C1 segment of cervical spinal cord (tissue), 14 donors: ENCODE measurements at regions not wholly inside any gene's neighbourhood (a gene's known extent, or its start where the extent isn't known, plus 50 kb on each side); places are given as distances from the start of the nearest gene placed in this dataset.

Experiments used
- DNase-seq, 14 donors: peaks; one replicate each; lab custom pipeline; 2025; lab: John Stamatoyannopoulos, UW

DNA sequence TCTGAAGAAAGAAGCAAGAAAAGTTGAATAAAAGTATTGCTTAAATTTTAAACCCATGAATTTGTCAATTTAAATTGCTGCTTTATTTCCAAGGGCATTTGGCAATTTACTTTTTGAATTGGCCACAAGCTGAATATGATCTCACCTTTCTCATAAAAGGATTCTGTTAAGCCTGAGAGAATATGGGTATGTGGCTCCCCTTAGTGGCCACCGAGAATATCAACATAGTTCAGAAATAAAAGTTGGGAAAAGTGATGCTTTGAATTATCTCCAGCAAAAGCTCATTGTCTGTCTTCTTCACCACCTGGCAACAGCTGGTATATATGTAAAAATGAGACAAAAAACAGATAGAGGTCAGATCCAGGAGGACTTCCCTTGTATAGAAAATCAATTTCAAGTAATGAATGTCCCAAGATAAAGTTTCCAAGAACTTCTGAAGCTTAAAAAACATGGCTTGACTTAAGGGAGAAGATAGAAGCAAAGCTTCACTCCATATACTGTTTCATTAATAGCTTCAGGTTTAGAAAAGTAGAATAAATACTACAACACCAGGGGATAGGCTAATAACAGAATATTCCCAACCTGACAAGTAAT is 290.7 kb upstream of the FAM241A start:
- peak in 1 of 14 donors; percentile 18 for DNase-seq

DNA sequence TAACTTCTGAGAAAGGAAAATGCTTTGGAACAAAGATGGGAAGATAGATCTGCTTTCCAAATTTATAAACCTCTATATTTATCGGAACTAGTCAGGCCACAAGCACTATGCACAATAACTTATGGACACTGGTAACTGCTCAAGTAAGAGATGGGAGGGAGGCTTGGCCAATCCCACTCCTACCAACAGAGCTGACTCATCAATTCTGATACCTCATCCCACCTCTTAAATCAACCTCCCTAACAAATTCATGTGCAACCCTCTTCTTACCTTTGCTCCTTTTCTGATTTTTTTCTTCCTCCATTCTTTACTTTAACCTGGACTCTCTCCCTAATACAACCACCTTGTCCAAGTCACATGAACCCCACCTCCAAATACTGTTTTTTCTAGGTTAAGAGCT is 289.9 kb upstream of the FAM241A start:
- DNase-seq = no peak

DNA sequence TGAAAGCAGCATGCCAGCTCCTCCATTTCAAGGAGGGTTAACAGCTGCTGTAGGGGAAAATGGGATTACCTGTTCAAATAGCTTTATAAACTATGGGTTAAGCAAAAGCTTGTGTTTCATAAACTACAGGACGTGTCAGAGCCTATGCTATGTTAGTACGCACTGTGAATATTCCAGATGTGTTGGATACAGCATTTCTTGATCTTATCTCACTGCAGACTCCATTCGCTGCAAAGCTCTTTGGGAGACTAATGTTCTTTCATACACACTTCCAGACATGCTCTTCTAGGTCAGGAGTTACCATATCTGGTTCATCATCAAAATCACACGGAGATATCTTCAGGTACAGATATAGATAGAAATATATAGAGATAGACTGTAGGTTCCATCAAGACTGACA is 281.2 kb upstream of the FAM241A start:
- no peak for DNase-seq

GRCh38 chr4:111869339-111869738 is 275.9 kb upstream of the FAM241A start:
- no peak for DNase-seq

DNA sequence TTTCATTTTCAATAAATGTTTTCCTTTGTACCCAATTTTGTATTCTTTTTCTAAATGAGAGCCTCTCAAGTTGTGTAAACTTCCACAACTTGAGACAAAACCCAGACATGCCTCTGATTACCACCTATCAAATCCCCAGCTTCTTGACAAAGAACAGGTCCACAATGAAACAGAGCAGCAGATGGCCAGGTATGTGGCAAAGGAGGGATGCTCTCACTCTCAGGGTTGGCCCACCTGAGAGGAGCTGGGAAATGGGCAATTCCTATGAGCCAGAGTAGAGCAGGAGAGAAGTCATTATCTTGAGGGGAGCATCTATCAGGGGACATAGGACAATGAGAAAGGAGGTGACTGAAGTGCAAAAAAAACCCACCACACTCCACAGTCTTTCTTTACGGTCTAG is 273.5 kb upstream of the FAM241A start:
- no peak for DNase-seq

DNA sequence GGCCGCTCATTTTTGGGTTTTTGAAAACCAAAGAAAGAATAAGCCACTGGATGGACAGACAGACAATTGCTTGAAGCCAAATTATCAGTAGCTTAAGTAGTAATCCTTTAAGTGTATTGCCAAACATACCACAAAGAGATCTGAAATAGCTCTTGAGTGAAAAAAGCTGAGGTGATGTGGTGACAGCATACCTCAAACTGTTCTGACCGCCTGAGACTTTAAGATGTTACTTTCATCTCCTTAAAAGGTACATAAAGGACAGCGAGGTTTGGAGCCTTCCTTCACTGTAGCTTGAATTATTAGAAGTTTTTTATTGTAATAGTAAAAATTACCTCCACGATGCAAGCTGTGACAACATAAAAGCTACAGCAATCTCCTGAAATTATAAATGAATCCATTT is 271.5 kb upstream of the FAM241A start:
- no peak for DNase-seq

DNA sequence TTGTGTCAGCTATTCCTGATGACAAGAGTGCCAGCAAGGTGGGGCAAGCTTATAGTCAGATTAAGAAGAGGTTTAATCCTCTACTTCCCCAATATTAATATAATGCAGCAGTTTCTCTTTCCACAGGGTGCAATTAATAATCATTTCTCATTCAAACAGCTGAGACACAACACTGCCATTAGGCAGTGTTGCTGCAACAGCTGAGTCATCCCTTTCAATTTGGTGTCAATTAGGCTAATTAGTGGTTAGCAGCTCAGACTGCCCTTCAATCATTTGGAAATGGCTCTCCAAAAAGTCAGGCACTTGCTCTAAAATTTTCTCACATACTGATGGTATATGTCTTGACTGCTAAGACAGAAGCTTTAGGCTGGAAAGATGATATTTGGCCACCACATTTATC is 265.7 kb upstream of the FAM241A start:
- DNase-seq = no peak

GRCh38 chr4:111880116-111880515 is 265.1 kb upstream of the FAM241A start:
- DNase-seq = no peak

DNA sequence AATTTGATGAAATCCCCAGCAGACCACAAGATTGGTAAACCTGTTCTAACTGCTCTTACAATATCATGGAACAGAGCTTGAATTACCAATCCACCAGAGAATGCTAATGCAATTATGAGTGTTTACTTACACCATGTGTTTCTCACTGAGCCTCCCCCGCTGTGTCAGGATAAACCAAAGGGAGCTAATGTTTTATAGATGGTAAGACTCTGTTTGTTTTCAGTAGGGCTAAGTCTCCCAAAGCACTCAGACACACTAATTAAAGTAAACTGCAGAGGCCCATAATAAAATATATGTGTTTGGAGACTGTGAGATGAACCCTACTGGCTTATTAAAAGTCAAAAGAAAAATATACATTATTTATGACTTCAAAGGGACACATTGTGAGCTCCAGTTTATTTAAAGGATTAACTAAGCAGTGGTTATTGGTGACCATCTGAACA is 261.7 kb upstream of the FAM241A start:
- no peak for DNase-seq

GRCh38 chr4:111890412-111890811 is 254.8 kb upstream of the FAM241A start:
- DNase-seq = no peak

DNA sequence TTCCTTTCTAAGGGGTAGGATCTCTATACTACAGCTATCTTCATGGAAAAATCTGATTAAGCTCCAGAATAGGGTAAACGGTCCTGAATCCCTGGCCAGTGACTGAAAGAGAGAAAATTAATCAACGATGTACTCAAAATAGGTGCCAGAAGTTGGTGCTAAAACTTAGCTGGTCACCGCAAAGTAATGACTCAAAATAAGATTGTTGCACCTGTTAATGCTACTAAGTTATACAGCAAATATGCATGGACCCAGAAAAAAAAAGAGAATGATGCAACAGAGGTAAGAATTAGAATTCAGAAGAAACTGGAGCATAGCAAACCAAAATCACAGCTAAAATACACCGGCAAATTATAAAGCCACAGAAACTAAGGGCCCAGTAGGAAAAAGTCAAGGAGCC is 239.7 kb upstream of the FAM241A start:
- DNase-seq = no peak

DNA sequence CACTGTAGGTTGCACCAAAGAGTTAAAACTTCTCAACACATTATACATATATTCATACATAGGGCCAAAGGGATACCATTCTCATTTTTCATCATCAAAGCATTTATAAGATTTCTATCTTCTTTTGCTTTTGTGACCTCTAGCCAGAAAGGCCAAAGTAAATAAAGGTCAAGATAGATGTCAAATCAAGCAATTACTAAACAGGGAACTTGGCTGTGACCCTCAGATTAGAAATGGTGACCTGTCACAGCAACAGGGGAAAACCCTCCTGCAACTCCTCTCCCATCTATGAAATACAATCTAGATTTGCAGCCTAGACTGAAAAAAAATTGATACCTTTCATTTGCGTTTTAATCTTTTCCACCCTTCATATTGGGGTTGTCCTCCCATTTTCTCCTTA is 225.6 kb upstream of the FAM241A start:
- no peak for DNase-seq

DNA sequence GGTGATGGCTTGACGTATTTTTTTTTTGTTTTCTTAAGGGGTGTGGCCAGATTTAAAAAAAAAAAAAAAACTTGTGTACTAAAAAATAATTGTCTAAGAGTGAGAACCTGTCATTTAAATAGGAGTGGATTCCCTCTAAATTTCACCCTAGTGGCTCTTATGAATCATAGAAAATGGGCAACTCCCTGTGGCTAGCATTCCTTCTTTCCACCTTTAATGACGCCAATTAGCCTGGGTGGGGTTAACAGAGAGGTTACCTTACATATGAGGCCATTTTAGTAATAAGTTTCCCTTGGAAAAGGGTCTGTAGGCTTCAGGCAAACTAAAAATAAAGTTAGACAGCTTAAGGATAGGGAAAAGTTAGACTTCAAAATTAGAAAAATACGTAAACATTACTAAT is 223.5 kb upstream of the FAM241A start:
- DNase-seq = no peak

DNA sequence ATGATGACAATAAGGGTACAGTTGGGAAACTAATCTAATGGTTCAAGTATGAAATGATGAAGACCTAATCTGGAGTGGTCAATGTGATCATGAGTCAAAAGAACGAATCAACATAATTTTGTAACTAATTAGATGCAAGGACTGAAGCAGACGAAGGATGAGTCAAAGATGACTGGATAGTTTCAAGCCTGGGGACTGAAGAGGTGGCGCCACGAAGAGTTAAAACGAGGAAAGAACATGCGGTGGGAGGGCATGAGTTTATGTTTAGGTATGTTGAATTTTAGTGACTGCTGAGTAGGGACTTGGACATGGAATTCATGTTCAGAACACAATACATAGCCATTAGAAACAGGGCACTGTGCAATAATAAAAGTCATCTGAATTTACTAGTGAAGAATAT is 221.5 kb upstream of the FAM241A start:
- DNase-seq = no peak

GRCh38 chr4:111924696-111925095 is 220.6 kb upstream of the FAM241A start:
- DNase-seq = no peak

GRCh38 chr4:111930659-111931058 is 214.6 kb upstream of the FAM241A start:
- no peak for DNase-seq

DNA sequence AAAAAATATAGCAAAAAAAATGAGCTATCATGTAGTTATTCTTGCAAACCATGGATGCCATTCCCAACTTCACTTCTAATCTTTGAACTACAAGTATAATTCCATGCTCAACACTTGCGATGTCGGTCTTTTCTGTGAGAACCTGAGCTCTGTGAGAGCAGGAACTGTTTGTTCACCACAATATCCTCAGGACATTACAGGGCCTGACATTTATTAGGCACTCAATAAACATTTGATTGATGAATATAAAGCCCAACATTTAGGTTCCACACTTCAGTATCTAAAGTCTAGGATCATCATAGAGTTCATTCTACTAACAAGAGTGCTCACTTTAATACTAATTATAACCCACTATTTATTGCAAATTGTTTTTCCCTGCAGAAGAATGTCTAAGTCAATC is 211.6 kb upstream of the FAM241A start:
- DNase-seq = no peak

DNA sequence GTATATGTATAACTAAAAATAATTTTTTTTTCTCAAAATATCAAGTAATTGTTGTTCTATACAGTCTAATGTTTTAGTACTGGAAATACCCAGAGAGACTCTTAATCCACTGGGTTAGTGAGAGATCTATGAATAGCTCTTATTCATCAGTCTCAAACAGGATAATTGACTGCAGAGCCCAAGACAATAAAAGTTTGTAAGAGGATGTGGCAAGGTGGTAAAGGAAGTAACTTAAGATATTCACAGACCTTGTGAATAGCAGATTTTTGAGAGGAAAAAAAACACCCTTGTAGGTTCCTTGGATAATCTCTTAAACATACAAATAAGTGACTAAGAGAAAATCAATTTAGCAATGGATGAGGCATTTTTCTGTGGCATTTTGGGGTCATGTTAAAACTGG is 210.9 kb upstream of the FAM241A start:
- DNase-seq = no peak

- no peak for DNase-seq
Measured at GRCh38 chr4:111937368-111937767, 207.9 kb upstream of the FAM241A start.

DNA sequence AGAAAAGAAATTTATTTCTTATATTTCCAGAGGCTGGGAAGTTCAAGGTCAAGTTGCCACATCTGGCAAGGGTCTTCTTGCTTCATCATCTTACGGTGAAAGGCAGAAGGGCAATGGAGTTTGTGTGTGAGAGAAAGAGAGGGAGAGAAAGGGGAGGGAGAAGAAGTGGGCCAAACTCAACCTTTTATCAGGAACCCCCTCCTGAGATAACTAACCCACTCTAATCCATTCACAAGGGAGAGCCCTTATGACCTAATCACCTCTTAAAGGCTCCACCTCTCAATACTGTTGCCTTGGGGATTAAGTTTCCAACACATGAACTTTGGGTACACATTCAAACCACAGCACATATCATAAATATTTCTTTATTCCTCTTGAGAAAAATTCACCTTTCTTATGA is 203.3 kb upstream of the FAM241A start:
- no peak for DNase-seq

DNA sequence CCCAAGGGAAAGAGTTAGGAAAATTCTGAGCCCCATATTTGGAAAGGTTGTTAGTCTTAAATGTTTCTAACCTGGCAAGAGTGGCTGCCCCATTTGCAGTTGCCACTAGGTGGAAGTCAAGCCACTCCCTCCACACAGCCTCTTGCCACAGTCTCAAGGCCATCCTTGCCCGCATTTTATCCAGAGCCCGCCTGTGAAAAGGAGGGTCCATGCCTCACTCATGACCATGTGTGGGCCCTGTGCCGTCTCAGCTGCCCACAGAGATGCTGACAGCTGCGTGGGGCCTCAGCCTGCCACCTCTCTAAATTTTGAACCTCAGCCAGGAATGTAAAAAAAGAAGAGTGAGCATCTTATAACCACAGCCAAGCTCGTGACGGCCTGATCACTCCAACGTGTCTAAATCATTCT is 201.5 kb upstream of the FAM241A start:
- no peak for DNase-seq

DNA sequence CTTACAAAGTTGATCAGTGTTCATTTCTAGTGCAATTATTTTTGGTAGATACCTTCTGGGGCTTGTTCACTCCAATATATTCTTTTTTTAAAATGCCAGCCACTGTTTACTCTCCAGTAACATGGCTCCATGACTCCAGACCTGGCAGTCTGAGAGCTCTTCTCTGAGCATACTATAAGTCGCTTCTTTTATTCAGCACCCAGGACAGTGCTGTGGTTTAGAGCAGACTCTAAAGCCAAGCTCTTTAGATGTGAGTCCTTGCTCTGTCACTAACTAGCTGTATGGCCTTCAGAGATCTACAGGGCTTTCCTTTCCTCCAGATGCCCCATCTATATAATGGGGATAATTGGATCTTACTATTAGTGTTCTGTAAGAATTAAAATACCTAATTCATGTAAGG is 200.2 kb upstream of the FAM241A start:
- DNase-seq = no peak

DNA sequence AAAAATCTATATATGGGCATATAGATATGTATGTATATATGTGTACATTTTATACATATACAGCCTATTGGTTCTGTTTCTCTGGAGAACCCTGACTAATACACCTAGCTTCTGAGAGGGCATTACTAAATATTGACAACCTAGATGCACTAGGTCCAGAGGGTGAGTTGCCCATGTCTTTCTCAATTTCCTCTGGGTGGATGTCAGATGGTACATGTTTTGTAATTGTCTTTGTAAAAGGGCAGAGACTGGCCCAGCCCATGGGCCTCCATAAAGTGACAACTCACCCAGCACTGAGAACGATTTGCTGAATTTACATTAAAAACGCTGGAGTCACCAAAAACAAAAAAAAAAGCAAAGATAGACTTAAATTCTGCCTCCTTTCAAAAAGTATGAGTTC is 198.5 kb upstream of the FAM241A start:
- DNase-seq = no peak

- DNase-seq = no peak
Measured at GRCh38 chr4:111952688-111953087, 192.6 kb upstream of the FAM241A start.
